Neural cell (in vitro differentiated cells): ENCODE measurements at regions not wholly inside any gene's neighbourhood (a gene's known extent, or its start where the extent isn't known, plus 50 kb on each side); places are given as distances from the start of the nearest gene placed in this dataset.

Experiments used
- H2AFZ ChIP-seq: fragments of 200-600, 300-800 bp; sonication (generic), shearing (Covaris generic); 2 replicates; pipeline ENCODE4 v1.6.0; 2014; ENCODE audit warnings: low read depth, mild to moderate bottlenecking, antibody characterized with exemption, low read length, moderate library complexity
- H3F3A ChIP-seq: fragments of 200-600 bp; shearing (Covaris generic); 2 replicates; pipeline ENCODE4 v1.6.1; 2016; ENCODE audit warnings: mild to moderate bottlenecking, moderate library complexity, mixed read lengths, antibody characterized with exemption, low read length; ENCODE audit not compliant: insufficient read depth, poor library complexity, severe bottlenecking
- H3K27ac ChIP-seq: fragments of 200-600, 300-800 bp; sonication (generic), shearing (Covaris generic); 2 replicates; pipeline ENCODE4 v1.5.1; 2014; ENCODE audit warnings: mild to moderate bottlenecking, low read length, moderate library complexity
- H3K27me3 ChIP-seq: fragments of 300-800, 200-600 bp; sonication (generic), shearing (Covaris generic); 2 replicates; pipeline ENCODE4 v1.6.0; 2014; ENCODE audit warnings: mild to moderate bottlenecking, low read depth, low read length, moderate library complexity; ENCODE audit not compliant: insufficient read depth
- H3K36me3 ChIP-seq: fragments of 300-800, 200-600 bp; sonication (generic), shearing (Covaris generic); 2 replicates; pipeline ENCODE4 v1.5.1; 2014; ENCODE audit warnings: mild to moderate bottlenecking, antibody characterized with exemption, low read length, moderate library complexity; ENCODE audit not compliant: insufficient read depth
- H3K4me2 ChIP-seq: fragments of 300-800, 200-600 bp; sonication (generic), shearing (Covaris generic); 2 replicates; pipeline ENCODE4 v1.6.0; 2014; ENCODE audit warnings: mild to moderate bottlenecking, low read length
- H3K4me3 ChIP-seq: fragments of 300-800, 200-600 bp; sonication (generic), shearing (Covaris generic); 2 replicates; pipeline ENCODE4 v1.5.1; 2014; ENCODE audit warnings: mild to moderate bottlenecking, low read length, moderate library complexity
- H3K79me2 ChIP-seq: fragments of 200-600 bp; shearing (Covaris generic); replicated peaks from 2 replicates; pipeline ENCODE4 v1.6.0; 2014; ENCODE audit warnings: mild to moderate bottlenecking, low read length, moderate library complexity; ENCODE audit not compliant: insufficient read depth
- H3K9ac ChIP-seq: fragments of 300-800, 200-600 bp; sonication (generic), shearing (Covaris generic); 2 replicates; pipeline ENCODE4 v1.6.1; 2016; ENCODE audit warnings: mild to moderate bottlenecking, low read length, mixed read lengths
- H3K9me2 ChIP-seq: fragments of 200-600 bp; shearing (Covaris generic); 2 replicates; pipeline ENCODE4 v1.6.1; 2016; ENCODE audit warnings: mild to moderate bottlenecking, low read length, mixed read lengths; ENCODE audit not compliant: insufficient read depth
- H3K9me3 ChIP-seq: fragments of 200-600, 300-800 bp; sonication (generic), shearing (Covaris generic); 2 replicates; pipeline ENCODE4 v1.6.1; 2016; ENCODE audit warnings: mild to moderate bottlenecking, mixed run types, low read length, moderate library complexity, mixed read lengths
- H4K20me1 ChIP-seq: fragments of 200-600 bp; shearing (Covaris generic); 2 replicates; pipeline ENCODE4 v1.6.1; 2016; ENCODE audit warnings: mild to moderate bottlenecking, mixed run types; ENCODE audit not compliant: insufficient read depth
- EP300 ChIP-seq: fragments of 450-650 bp; conservative IDR thresholded peaks from 2 replicates; pipeline ENCODE4 v1.6.1; 2014; ENCODE audit warnings: antibody characterized with exemption, mild to moderate bottlenecking, moderate library complexity; ENCODE audit not compliant: poor library complexity, severe bottlenecking
- EZH2 ChIP-seq: fragments of 200-600, 300-800 bp; shearing (Covaris generic), sonication (generic); IDR thresholded peaks from 2 replicates; pipeline ENCODE4 v1.6.1; 2014; ENCODE audit warnings: antibody characterized with exemption, low read length, borderline replicate concordance, mild to moderate bottlenecking; ENCODE audit not compliant: insufficient read depth, poor library complexity, severe bottlenecking
- MXI1 ChIP-seq: fragments of 450-650 bp; conservative IDR thresholded peaks from 2 replicates; pipeline ENCODE4 v1.6.1; 2014; ENCODE audit warnings: antibody characterized with exemption, mild to moderate bottlenecking; ENCODE audit not compliant: poor library complexity, severe bottlenecking
- POLR2AphosphoS5 ChIP-seq: IDR thresholded peaks from 2 replicates; pipeline ENCODE4 v1.6.1; 2012
- RAD21 ChIP-seq: fragments of 450-650 bp; conservative IDR thresholded peaks from 2 replicates; pipeline ENCODE4 v1.6.1; 2014; ENCODE audit warnings: antibody characterized with exemption, mild to moderate bottlenecking, moderate library complexity
- SMC3 ChIP-seq: fragments of 450-650 bp; conservative IDR thresholded peaks from 2 replicates; pipeline ENCODE4 v1.6.1; 2014; ENCODE audit warnings: antibody characterized with exemption, mild to moderate bottlenecking, moderate library complexity; ENCODE audit not compliant: poor library complexity
- TAF1 ChIP-seq: IDR thresholded peaks from 2 replicates; pipeline ENCODE4 v1.6.1; 2012; ENCODE audit warnings: low read depth
- TF ChIP-seq, protein P1 (sequence below): IDR thresholded peaks from 2 replicates; pipeline ENCODE4 v1.6.1; 2012; ENCODE audit warnings: borderline replicate concordance
- TF ChIP-seq, protein P2 (sequence below): fragments of 450-650 bp; IDR thresholded peaks from 2 replicates; pipeline ENCODE4 v1.5.1; 2014; ENCODE audit warnings: antibody characterized with exemption, mild to moderate bottlenecking, moderate library complexity; ENCODE audit not compliant: poor library complexity, severe bottlenecking

DNA sequence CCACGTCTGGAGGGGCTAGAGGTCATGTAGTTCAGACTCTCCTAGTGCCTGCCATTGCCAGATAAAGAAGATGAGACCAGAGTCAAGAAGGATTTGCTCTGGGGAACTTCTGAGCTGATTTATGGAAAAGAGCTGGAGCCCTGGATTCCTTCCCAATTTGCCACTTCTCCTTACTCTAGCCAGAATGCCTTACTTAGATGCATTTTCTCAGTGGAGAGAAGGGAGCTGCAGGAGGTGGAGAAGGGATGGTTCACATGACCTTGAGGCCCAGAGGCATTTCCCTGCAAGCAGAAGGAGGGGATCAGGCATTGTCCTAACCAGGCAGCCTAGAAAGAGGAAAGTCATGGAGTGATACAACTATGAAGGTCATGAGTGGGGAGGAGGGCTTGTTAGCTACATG is 122.2 kb downstream of the UNC5CL start:
- no peaks in the 10 kb centered on the region for H3K27me3 ChIP-seq
- H3K9me2 ChIP-seq, result no peaks in the 10 kb centered on the region
- H3K36me3 ChIP-seq, result no peaks in the 10 kb centered on the region
- no peak overlapping the region for H3K27ac ChIP-seq
- TF ChIP-seq MXI1, result no peak
- no peak for TF ChIP-seq EZH2
- TF ChIP-seq, protein P1, sequence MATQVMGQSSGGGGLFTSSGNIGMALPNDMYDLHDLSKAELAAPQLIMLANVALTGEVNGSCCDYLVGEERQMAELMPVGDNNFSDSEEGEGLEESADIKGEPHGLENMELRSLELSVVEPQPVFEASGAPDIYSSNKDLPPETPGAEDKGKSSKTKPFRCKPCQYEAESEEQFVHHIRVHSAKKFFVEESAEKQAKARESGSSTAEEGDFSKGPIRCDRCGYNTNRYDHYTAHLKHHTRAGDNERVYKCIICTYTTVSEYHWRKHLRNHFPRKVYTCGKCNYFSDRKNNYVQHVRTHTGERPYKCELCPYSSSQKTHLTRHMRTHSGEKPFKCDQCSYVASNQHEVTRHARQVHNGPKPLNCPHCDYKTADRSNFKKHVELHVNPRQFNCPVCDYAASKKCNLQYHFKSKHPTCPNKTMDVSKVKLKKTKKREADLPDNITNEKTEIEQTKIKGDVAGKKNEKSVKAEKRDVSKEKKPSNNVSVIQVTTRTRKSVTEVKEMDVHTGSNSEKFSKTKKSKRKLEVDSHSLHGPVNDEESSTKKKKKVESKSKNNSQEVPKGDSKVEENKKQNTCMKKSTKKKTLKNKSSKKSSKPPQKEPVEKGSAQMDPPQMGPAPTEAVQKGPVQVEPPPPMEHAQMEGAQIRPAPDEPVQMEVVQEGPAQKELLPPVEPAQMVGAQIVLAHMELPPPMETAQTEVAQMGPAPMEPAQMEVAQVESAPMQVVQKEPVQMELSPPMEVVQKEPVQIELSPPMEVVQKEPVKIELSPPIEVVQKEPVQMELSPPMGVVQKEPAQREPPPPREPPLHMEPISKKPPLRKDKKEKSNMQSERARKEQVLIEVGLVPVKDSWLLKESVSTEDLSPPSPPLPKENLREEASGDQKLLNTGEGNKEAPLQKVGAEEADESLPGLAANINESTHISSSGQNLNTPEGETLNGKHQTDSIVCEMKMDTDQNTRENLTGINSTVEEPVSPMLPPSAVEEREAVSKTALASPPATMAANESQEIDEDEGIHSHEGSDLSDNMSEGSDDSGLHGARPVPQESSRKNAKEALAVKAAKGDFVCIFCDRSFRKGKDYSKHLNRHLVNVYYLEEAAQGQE, result no peak
- H3F3A ChIP-seq, result no peaks in the 10 kb centered on the region
- no peaks in the 10 kb centered on the region for H3K9me3 ChIP-seq
- no peaks in the 10 kb centered on the region for H4K20me1 ChIP-seq
- H3K79me2 ChIP-seq, result no peaks in the 10 kb centered on the region
- H3K4me2 ChIP-seq, result no peak overlapping the region
- H2AFZ ChIP-seq, result no peak overlapping the region
- H3K9ac ChIP-seq, result no peak overlapping the region
- no peak overlapping the region for H3K4me3 ChIP-seq

DNA sequence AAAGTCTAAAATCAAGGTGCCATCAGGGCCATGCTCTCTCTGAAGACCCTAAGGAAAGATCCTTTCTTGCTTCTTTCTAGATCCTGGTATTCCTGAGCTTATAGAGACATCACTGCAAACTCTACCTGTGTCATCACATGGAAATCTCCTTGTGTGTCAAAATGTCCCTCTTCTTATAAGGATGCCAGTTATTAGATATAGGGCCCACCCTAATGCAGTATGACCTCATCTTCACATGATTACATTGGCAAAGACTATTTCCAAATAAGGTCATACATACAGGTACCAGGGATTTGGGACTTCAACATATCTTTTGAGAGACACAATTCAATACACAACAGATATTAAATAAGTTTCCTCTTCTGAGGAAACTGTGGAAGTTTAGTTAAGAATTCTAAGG is 123.9 kb downstream of the UNC5CL start:
- Histone ChIP-seq H3K36me3 (no peaks in the 10 kb centered on the region), H3K27ac (no peak overlapping the region), H2AFZ (no peak overlapping the region), H3K9ac (no peak overlapping the region), H4K20me1 (no peaks in the 10 kb centered on the region), H3F3A (no peaks in the 10 kb centered on the region), H3K9me3 (no peaks in the 10 kb centered on the region), H3K27me3 (no peaks in the 10 kb centered on the region), H3K79me2 (no peaks in the 10 kb centered on the region), H3K4me3 (no peak overlapping the region), H3K9me2 (no peaks in the 10 kb centered on the region), H3K4me2 (no peak overlapping the region)
- TF ChIP-seq, protein P2, sequence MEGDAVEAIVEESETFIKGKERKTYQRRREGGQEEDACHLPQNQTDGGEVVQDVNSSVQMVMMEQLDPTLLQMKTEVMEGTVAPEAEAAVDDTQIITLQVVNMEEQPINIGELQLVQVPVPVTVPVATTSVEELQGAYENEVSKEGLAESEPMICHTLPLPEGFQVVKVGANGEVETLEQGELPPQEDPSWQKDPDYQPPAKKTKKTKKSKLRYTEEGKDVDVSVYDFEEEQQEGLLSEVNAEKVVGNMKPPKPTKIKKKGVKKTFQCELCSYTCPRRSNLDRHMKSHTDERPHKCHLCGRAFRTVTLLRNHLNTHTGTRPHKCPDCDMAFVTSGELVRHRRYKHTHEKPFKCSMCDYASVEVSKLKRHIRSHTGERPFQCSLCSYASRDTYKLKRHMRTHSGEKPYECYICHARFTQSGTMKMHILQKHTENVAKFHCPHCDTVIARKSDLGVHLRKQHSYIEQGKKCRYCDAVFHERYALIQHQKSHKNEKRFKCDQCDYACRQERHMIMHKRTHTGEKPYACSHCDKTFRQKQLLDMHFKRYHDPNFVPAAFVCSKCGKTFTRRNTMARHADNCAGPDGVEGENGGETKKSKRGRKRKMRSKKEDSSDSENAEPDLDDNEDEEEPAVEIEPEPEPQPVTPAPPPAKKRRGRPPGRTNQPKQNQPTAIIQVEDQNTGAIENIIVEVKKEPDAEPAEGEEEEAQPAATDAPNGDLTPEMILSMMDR, result no peak
- no peak for TF ChIP-seq MXI1
- no peak for TF ChIP-seq SMC3
- no peak for TF ChIP-seq EP300
- no peak for TF ChIP-seq POLR2AphosphoS5
- TF ChIP-seq RAD21, result no peak
- TF ChIP-seq, protein P1, result no peak
- TF ChIP-seq TAF1, result no peak
- TF ChIP-seq EZH2, result no peak
